Fibroblast of skin of back (primary cell): ENCODE measurements at regions not wholly inside any gene's neighbourhood (a gene's known extent, or its start where the extent isn't known, plus 50 kb on each side); places are given as distances from the start of the nearest gene placed in this dataset.

Experiments
- DNase-seq: peaks from one replicate; pipeline ENCODE4 v3.0.0-alpha.2; 2013

GRCh38 chr10:24133835-24134234 lies 75.1 kb upstream of the KIAA1217 start:
- no peak for DNase-seq

- DNase-seq: peak; percentile 5
Measured at GRCh38 chr10:24136070-24136469, 72.9 kb upstream of the KIAA1217 start.

GRCh38 chr10:24147321-24147720 lies 61.6 kb upstream of the KIAA1217 start:
- DNase-seq: no peak

GRCh38 chr10:24149640-24150039 lies 59.3 kb upstream of the KIAA1217 start:
- DNase-seq: no peak

GRCh38 chr10:24150853-24151252 lies 58.1 kb upstream of the KIAA1217 start:
- no peak for DNase-seq

- no peak for DNase-seq
Measured at GRCh38 chr10:24152270-24152669, 56.7 kb upstream of the KIAA1217 start.

GRCh38 chr10:24153031-24153430 lies 55.9 kb upstream of the KIAA1217 start:
- no peak for DNase-seq

- DNase-seq: peak; percentile 12
Measured at GRCh38 chr10:24153537-24153936, 55.4 kb upstream of the KIAA1217 start.

- DNase-seq: no peak
Measured at GRCh38 chr10:24156686-24157085, 52.3 kb upstream of the KIAA1217 start.

- DNase-seq: no peak
Measured at GRCh38 chr10:24157567-24157966, 51.4 kb upstream of the KIAA1217 start.
